HG03378 (cell line): ENCODE measurements at regions not wholly inside any gene's neighbourhood (a gene's known extent, or its start where the extent isn't known, plus 50 kb on each side); places are given as distances from the start of the nearest gene placed in this dataset.
"Not testable (repeated sequence)": the region's sequence is repeated elsewhere in the genome, so short reads cannot be mapped to it uniquely, and the experiment has no call there.

Experiments used
- ATAC-seq: cut with Tn5 transposase; IDR thresholded peaks from one replicate; pipeline ENCODE4 v1.9.1; 2021; ENCODE audit warnings: mild to moderate bottlenecking, moderate library complexity; ENCODE audit not compliant: unreplicated experiment

- not testable (repeated sequence) for ATAC-seq
Observed at GRCh38 chr1:144516172-144516571, 54.7 kb upstream of the NBPF15 start.

- not testable (repeated sequence) for ATAC-seq
Observed at GRCh38 chr1:144516906-144517305, 55.4 kb upstream of the NBPF15 start.

GRCh38 chr1:144518439-144518838, 57.0 kb upstream of the NBPF15 start:
- ATAC-seq = not testable (repeated sequence)

GRCh38 chr1:144519528-144520189, 58.2 kb upstream of the NBPF15 start:
- not testable (repeated sequence) for ATAC-seq

GRCh38 chr1:144523661-144524407, 62.4 kb upstream of the NBPF15 start:
- ATAC-seq = peak; percentile 92

- ATAC-seq = not testable (repeated sequence)
Observed at GRCh38 chr1:144532156-144532607, 60.5 kb upstream of the PPIAL4F start.

- ATAC-seq = not testable (repeated sequence)
Observed at GRCh38 chr1:144533480-144533879, 59.2 kb upstream of the PPIAL4F start.

- not testable (repeated sequence) for ATAC-seq
Observed at GRCh38 chr1:144534286-144534685, 58.4 kb upstream of the PPIAL4F start.

GRCh38 chr1:144536677-144537076, 56.0 kb upstream of the PPIAL4F start:
- ATAC-seq = not testable (repeated sequence)

- ATAC-seq = not testable (repeated sequence)
Observed at GRCh38 chr1:144537234-144537633, 55.5 kb upstream of the PPIAL4F start.

- not testable (repeated sequence) for ATAC-seq
Observed at GRCh38 chr1:144538736-144539135, 54.0 kb upstream of the PPIAL4F start.

GRCh38 chr1:144539191-144539960, 53.3 kb upstream of the PPIAL4F start:
- ATAC-seq = not testable (repeated sequence)
